ENCODE measurements at regions not wholly inside any gene's neighbourhood (a gene's known extent, or its start where the extent isn't known, plus 50 kb on each side); places are given as distances from the start of the nearest gene placed in this dataset.

DNA sequence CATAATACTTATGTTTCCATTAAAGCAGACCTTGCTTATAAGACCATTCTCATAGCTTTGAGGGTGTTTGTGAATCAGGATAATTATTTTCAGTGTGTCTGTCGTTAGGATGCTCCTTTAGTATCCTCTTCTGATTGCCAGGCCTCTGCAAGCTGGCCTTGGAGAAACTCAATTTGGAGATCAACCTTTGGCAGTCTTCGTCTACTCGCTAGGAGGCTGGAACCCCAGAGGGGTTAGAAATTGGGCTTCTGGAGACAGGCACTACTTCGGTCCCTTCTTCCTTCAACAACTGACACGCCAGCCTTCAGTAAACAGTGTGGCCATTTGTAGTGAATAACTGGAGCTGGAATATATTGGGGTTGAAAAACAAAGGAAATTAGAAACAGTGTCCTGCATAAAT lies 100.8 kb upstream of the CITED2 start:
- TF ChIP-seq, protein P1, sequence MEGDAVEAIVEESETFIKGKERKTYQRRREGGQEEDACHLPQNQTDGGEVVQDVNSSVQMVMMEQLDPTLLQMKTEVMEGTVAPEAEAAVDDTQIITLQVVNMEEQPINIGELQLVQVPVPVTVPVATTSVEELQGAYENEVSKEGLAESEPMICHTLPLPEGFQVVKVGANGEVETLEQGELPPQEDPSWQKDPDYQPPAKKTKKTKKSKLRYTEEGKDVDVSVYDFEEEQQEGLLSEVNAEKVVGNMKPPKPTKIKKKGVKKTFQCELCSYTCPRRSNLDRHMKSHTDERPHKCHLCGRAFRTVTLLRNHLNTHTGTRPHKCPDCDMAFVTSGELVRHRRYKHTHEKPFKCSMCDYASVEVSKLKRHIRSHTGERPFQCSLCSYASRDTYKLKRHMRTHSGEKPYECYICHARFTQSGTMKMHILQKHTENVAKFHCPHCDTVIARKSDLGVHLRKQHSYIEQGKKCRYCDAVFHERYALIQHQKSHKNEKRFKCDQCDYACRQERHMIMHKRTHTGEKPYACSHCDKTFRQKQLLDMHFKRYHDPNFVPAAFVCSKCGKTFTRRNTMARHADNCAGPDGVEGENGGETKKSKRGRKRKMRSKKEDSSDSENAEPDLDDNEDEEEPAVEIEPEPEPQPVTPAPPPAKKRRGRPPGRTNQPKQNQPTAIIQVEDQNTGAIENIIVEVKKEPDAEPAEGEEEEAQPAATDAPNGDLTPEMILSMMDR (conservative IDR thresholded peaks at IDR 0.05; ENCODE audit: low read depth, low read length): no peak
- no peak for TF ChIP-seq EZH2 (IDR thresholded peaks at IDR 0.05; ENCODE audit: borderline replicate concordance, low read depth, low read length, poor library complexity, severe bottlenecking)

Measured in A673 (cell line).